ENCODE measurements at regions not wholly inside any gene's neighbourhood (a gene's known extent, or its start where the extent isn't known, plus 50 kb on each side); places are given as distances from the start of the nearest gene placed in this dataset.
A peak's percentile ranks its signal among the peaks of the same experiment; 100 is the strongest.
"Not testable (repeated sequence)": the region's sequence is repeated elsewhere in the genome, so short reads cannot be mapped to it uniquely, and the experiment has no call there.

- ATAC-seq: peak; percentile 36 to 49
- no peak overlapping the region for H3K27ac ChIP-seq
- TF ChIP-seq CTCF (IDR thresholded peaks at IDR 0.05): no peak
- H3K36me3 ChIP-seq: no peaks in the 10 kb centered on the region
- H3K9me3 ChIP-seq: no peaks in the 10 kb centered on the region
- intact Hi-C loops (cut with DNase I): no loop called here
- H3K4me3 ChIP-seq: no peak overlapping the region
- no peaks in the 10 kb centered on the region for H3K27me3 ChIP-seq (ENCODE audit: low read depth)
- DNase-seq: no peak
- H3K4me1 ChIP-seq: peaks cover 8% of the 10 kb centered on the region
Measured at GRCh38 chr10:23918839-23919238, 290.1 kb upstream of the KIAA1217 start.

- Histone ChIP-seq H3K27me3 (ENCODE audit: low read depth) (no peaks in the 10 kb centered on the region), H3K9me3 (no peaks in the 10 kb centered on the region), H3K4me1 (no peaks in the 10 kb centered on the region), H3K4me3 (no peak overlapping the region), H3K36me3 (no peaks in the 10 kb centered on the region), H3K27ac (no peak overlapping the region)
- intact Hi-C loops (cut with DNase I): no loop called here
- DNase-seq: no peak
- ATAC-seq: no peak
- TF ChIP-seq CTCF (IDR thresholded peaks at IDR 0.05): no peak
Measured at GRCh38 chr10:23927576-23928325, 281.2 kb upstream of the KIAA1217 start.

- ATAC-seq; H3K36me3 ChIP-seq; H3K4me3 ChIP-seq; H3K9me3 ChIP-seq; DNase-seq; H3K27me3 ChIP-seq (ENCODE audit: low read depth); intact Hi-C loops (cut with DNase I); H3K4me1 ChIP-seq; H3K27ac ChIP-seq: not testable (repeated sequence)
Measured at GRCh38 chr10:23934023-23934422, 274.9 kb upstream of the KIAA1217 start.

DNA sequence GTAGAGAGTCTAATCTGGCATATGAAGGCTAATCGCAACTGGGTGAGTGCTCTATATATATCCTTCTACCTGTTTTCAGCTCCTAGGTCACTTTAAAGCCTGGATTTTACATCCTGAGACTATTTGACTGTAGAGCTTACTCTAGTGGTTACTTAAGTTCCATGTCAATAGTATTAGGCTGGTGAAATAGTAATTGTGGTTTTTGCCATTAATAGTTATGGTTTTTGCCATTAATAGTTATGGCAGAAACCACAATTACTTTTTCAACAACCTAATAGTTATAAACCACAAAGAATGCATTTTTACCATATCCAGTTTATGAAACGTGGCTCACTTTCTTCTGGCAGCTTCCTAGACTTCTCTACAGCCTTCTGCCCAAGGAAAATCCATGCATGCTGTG, 263.1 kb upstream of the KIAA1217 start:
- DNase-seq (no peak), ATAC-seq (no peak)
- no peak for TF ChIP-seq CTCF (IDR thresholded peaks at IDR 0.05)
- no peak overlapping the region for H3K4me3 ChIP-seq
- H3K4me1 ChIP-seq: no peaks in the 10 kb centered on the region
- no peaks in the 10 kb centered on the region for H3K27me3 ChIP-seq (ENCODE audit: low read depth)
- H3K9me3 ChIP-seq: no peaks in the 10 kb centered on the region
- no peaks in the 10 kb centered on the region for H3K36me3 ChIP-seq
- no peak overlapping the region for H3K27ac ChIP-seq
- intact Hi-C loops (cut with DNase I): no loop called here

DNA sequence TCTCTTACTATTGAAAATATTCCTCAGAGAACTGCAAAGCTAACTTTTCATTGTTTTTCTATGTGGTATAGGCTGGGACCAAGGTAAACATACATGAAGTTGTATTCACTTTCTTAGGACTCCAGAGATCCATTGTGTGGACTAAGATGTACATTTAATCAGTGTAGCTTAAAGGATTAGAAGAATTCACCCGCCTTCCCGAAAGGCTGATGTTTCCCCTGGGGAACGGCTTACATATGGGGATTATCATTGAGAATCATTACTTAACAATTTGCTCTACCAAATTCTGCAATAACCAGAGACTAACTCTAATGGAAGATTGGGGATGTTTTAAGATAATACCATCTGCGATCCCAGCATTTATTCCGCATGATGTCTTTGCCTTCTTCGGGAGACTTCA, 257.1 kb upstream of the KIAA1217 start:
- Histone ChIP-seq H3K36me3 (no peaks in the 10 kb centered on the region), H3K27me3 (ENCODE audit: low read depth) (no peaks in the 10 kb centered on the region), H3K4me1 (no peaks in the 10 kb centered on the region), H3K9me3 (no peaks in the 10 kb centered on the region), H3K4me3 (no peak overlapping the region), H3K27ac (no peak overlapping the region)
- intact Hi-C loops (cut with DNase I): no loop called here
- TF ChIP-seq CTCF (IDR thresholded peaks at IDR 0.05): no peak
- ATAC-seq: no peak
- no peak for DNase-seq

DNA sequence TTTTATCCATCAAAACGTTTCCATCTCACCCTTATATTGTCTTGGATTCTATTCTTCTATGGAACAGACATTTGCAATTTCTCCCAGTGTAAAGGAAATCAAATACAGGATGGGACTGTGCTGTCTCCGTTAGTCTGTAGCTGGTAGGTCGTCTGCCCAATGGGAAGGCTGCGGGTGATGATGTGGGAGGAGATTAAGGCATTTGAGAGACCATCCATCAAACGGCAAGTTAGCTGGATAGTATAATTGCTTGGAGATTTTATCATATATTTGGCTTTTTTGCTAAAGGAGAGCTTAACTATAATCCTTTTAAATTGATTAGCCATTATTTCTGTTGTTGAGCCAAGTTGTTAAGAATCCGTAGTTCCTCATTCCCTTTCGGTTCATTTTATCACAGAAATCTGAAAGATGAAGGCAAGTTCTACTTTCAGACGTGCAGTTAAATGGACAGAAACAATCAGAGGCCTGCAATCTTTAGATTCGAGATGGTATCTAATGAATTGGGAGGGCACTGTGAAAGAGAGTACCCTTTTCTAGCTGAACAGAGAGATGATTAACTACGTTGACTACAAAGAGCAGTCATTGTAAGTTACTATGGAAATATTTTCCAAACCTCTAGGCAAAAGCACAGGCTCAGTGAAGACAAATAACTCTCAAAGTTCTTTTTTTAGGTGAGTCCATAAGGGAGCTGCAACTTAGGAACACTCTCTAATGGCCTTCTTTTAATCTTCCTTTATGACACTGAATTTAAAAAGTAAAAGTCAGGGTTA, 253.3 kb upstream of the KIAA1217 start:
- TF ChIP-seq CTCF (IDR thresholded peaks at IDR 0.05): no peak

More for the DNA sequence above, 253.3 kb upstream of the KIAA1217 start:
- no peak overlapping the region for H3K4me3 ChIP-seq
- no peaks in the 10 kb centered on the region for H3K9me3 ChIP-seq
- no peaks in the 10 kb centered on the region for H3K27me3 ChIP-seq (ENCODE audit: low read depth)
- ATAC-seq (no peak), DNase-seq (no peak)
- no peak overlapping the region for H3K27ac ChIP-seq
- H3K36me3 ChIP-seq: no peaks in the 10 kb centered on the region
- no peaks in the 10 kb centered on the region for H3K4me1 ChIP-seq
- intact Hi-C loops (cut with DNase I): no loop called here

Data from lower lobe of right lung (tissue), 2 donors.